ENCODE measurements at regions not wholly inside any gene's neighbourhood (a gene's known extent, or its start where the extent isn't known, plus 50 kb on each side); places are given as distances from the start of the nearest gene placed in this dataset.

DNA sequence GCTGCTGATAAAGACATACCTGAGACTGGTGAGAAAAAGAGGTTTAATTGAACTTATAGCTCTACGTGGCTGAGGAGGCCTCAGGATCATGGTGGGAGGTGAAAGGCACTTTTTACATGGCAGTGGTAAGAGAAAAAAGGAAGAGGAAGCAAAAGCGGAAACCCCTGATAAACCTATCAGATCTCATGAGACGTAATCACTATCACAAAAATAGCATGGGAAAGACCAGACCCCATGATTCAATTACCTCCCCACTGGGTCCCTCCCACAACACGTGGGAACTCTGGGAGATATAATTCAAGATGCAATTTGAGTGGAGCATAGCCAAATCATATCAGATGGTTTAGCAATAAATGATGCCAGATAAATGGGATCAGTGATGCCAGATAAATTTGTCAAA, 892.0 kb upstream of the CELF2 start:
- Histone ChIP-seq H3K4me1 (ENCODE audit: insufficient read depth) (no peaks in the 10 kb centered on the region), H3K4me3 (no peak overlapping the region), H3K36me3 (no peaks in the 10 kb centered on the region), H3K27me3 (no peaks in the 10 kb centered on the region), H3K27ac (no peak overlapping the region), H3K9me3 (no peaks in the 10 kb centered on the region)
- no peak for DNase-seq
- TF ChIP-seq, protein P1, sequence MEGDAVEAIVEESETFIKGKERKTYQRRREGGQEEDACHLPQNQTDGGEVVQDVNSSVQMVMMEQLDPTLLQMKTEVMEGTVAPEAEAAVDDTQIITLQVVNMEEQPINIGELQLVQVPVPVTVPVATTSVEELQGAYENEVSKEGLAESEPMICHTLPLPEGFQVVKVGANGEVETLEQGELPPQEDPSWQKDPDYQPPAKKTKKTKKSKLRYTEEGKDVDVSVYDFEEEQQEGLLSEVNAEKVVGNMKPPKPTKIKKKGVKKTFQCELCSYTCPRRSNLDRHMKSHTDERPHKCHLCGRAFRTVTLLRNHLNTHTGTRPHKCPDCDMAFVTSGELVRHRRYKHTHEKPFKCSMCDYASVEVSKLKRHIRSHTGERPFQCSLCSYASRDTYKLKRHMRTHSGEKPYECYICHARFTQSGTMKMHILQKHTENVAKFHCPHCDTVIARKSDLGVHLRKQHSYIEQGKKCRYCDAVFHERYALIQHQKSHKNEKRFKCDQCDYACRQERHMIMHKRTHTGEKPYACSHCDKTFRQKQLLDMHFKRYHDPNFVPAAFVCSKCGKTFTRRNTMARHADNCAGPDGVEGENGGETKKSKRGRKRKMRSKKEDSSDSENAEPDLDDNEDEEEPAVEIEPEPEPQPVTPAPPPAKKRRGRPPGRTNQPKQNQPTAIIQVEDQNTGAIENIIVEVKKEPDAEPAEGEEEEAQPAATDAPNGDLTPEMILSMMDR (IDR thresholded peaks at IDR 0.05), result no peak
- TF ChIP-seq POLR2A (IDR thresholded peaks at IDR 0.05) (no peak), EP300 (IDR thresholded peaks at IDR 0.05) (no peak)
- WGBS, 3 donors, result 72 to 76% (median 73%) methylated on average over 4 of the region's 4 CpGs
- intact Hi-C loops (cut with DNase I), result no loop called here

DNA sequence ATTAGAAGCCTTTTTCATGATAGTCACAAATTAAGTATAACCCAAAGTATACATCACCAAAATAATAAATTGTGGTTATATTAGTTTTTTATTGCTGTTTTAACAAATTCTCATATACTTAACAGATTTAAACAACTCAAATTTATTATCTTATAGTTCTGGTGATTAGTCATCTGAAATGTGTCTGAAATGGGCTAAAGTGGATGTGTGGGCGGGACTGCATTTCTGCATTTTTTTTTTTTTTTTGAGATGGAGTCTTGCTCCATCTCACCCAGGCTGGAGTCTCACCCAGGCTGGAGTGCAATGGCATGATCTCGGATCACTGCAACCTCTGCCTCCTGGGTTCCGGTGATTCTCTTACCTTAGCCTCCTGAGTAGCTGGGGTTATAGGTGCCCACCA, 891.5 kb upstream of the CELF2 start:
- no peaks in the 10 kb centered on the region for H3K27me3 ChIP-seq
- H3K9me3 ChIP-seq, result no peaks in the 10 kb centered on the region
- no peak overlapping the region for H3K27ac ChIP-seq
- H3K4me3 ChIP-seq, result no peak overlapping the region
- TF ChIP-seq EP300 (IDR thresholded peaks at IDR 0.05) (no peak), POLR2A (IDR thresholded peaks at IDR 0.05) (no peak)
- TF ChIP-seq, protein P1 (IDR thresholded peaks at IDR 0.05), result no peak
- 94 to 99% (median 96%) methylated on average over 3 of the region's 3 CpGs for WGBS, 3 donors
- no peaks in the 10 kb centered on the region for H3K36me3 ChIP-seq
- no peaks in the 10 kb centered on the region for H3K4me1 ChIP-seq (ENCODE audit: insufficient read depth)
- intact Hi-C loops (cut with DNase I), result no loop called here
- no peak for DNase-seq

DNA sequence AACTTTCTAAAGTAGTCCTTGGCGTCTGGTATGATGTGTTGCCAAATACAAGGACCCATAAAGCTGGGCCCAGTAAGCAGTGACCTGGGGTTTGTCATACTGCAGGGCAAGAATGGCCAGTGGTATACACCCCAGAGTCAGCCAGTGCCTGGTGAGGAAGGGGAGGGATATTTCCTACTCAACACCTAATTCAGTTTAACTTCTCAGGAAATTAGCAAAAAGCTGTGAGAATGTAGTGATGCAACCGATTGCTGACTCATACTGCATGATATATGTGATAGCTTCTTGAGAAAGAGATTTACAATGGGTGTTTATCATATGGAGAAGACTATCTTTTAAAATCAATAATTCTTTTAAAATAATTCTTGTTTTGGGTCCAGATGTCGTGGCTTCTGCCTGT, 889.3 kb upstream of the CELF2 start:
- no peaks in the 10 kb centered on the region for H3K9me3 ChIP-seq
- H3K4me1 ChIP-seq (ENCODE audit: insufficient read depth), result no peaks in the 10 kb centered on the region
- H3K36me3 ChIP-seq, result no peaks in the 10 kb centered on the region
- no peak overlapping the region for H3K4me3 ChIP-seq
- no peak for DNase-seq
- TF ChIP-seq EP300 (IDR thresholded peaks at IDR 0.05), result no peak
- TF ChIP-seq, protein P1 (IDR thresholded peaks at IDR 0.05), result no peak
- TF ChIP-seq POLR2A (IDR thresholded peaks at IDR 0.05), result no peak
- no peaks in the 10 kb centered on the region for H3K27me3 ChIP-seq
- WGBS, 3 donors, result 84 to 91% (median 85%) methylated on average over 3 of the region's 3 CpGs
- H3K27ac ChIP-seq, result no peak overlapping the region
- intact Hi-C loops (cut with DNase I), result no loop called here

DNA sequence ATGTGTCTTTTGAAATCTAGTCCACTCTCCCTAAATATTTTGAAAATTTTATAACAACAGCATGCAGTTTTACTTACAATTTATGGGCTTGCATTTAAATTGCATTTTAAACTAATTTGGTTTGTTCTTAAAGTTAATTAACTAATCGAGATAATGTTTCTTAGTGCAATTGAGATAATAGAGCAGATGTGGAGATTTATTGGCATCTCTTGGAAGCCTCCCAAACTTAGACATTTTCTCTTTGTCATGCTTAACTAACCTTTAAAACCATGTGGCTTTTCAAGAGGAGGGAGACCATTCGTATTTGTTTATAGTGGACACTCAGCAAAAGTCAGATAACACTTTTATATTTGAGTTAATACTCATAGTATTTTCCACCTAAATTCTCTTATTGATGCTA, 887.0 kb upstream of the CELF2 start:
- 28 to 46% (median 28%) methylated on average over 2 of the region's 2 CpGs for WGBS, 3 donors
- H3K27ac ChIP-seq, result no peak overlapping the region
- TF ChIP-seq, protein P1 (IDR thresholded peaks at IDR 0.05), result no peak
- TF ChIP-seq EP300 (IDR thresholded peaks at IDR 0.05) (no peak), POLR2A (IDR thresholded peaks at IDR 0.05) (no peak)
- no peaks in the 10 kb centered on the region for H3K4me1 ChIP-seq (ENCODE audit: insufficient read depth)
- no peaks in the 10 kb centered on the region for H3K27me3 ChIP-seq
- DNase-seq, result no peak
- H3K9me3 ChIP-seq, result no peaks in the 10 kb centered on the region
- intact Hi-C loops (cut with DNase I), result no loop called here
- no peaks in the 10 kb centered on the region for H3K36me3 ChIP-seq
- no peak overlapping the region for H3K4me3 ChIP-seq

DNA sequence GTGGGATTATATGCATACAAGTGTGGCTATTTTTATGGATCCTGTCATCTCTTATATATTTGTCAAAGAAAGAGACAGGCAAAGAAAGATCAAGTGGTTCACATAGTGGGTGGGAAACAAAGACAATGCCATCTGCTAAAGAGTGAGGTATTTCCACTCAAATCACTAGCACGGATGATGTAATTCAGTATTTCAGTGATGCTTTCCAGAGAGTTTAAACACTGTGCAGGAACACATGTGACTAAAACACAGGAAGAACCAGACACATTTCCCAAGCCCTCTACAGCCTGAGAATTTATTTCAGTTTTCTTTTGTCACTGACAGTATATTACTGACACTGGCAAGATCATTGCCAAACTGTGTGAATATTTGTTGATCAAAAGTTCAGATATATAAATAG, 885.7 kb upstream of the CELF2 start:
- intact Hi-C loops (cut with DNase I), result no loop called here
- H3K27ac ChIP-seq, result no peak overlapping the region
- no peak overlapping the region for H3K4me3 ChIP-seq
- no peaks in the 10 kb centered on the region for H3K4me1 ChIP-seq (ENCODE audit: insufficient read depth)
- no peak for TF ChIP-seq POLR2A (IDR thresholded peaks at IDR 0.05)
- TF ChIP-seq EP300 (IDR thresholded peaks at IDR 0.05), result no peak
- TF ChIP-seq, protein P1 (IDR thresholded peaks at IDR 0.05), result no peak
- DNase-seq, result no peak
- 55 to 65% (median 63%) methylated on average over 1 of the region's 1 CpG for WGBS, 3 donors
- no peaks in the 10 kb centered on the region for H3K36me3 ChIP-seq
- H3K9me3 ChIP-seq, result no peaks in the 10 kb centered on the region
- H3K27me3 ChIP-seq, result no peaks in the 10 kb centered on the region
